GM12878 (cell line): ENCODE measurements at regions not wholly inside any gene's neighbourhood (a gene's known extent, or its start where the extent isn't known, plus 50 kb on each side); places are given as distances from the start of the nearest gene placed in this dataset.

Experiments used
- ATAC-seq: fragments of 200-7000 bp; cut with Tn5 transposase; 3 replicates; pipeline ENCODE4 v1.9.1; 2020; ENCODE audit warnings: mild to moderate bottlenecking, moderate library complexity
- BruUV-seq: library from RNA; stranded (reverse); fragments of 400-500 nt; replicated peaks from 2 replicates; lab custom pipeline; 2021; lab: Mats Ljungman, UMichigan
- CTCF ChIA-PET: fragments of 300-600 bp; sonication (Branson Sonifier 250); formaldehyde crosslinking; extraction: SDS; loops from one replicate; lab custom pipeline; 2021; ENCODE audit warnings: inconsistent platforms; lab: Yijun Ruan, JAX
- POLR2A ChIA-PET: fragments of 350-600 bp; formaldehyde crosslinking; extraction: SDS; loops from one replicate; lab custom pipeline; 2021; ENCODE audit warnings: inconsistent platforms; lab: Charles Lee
- RAD21 ChIA-PET: fragments of 300-600 bp; sonication (Branson Sonifier 250); formaldehyde crosslinking; loops from one replicate; lab custom pipeline; 2023; ENCODE audit warnings: antibody characterized with exemption; ENCODE audit not compliant: unreplicated experiment; lab: Charles Lee
- SMC1A ChIA-PET: fragments of 300-600 bp; sonication (Branson Sonifier 250); formaldehyde crosslinking; loops from one replicate; lab custom pipeline; 2023; ENCODE audit not compliant: unreplicated experiment, uncharacterized antibody; lab: Charles Lee
- DNase-seq: peaks from one replicate; pipeline ENCODE4 v3.0.0-alpha.2; 2011; ENCODE audit warnings: low read depth, low spot score
- FAIRE-seq: peaks from 3 replicates; lab custom pipeline; 2011; peaks lifted over from hg19 to GRCh38; lab: Jason Lieb, UNC
- H2AFZ ChIP-seq: 2 replicates; pipeline ENCODE4 v1.6.0; 2011; ENCODE audit warnings: low read depth, low read length, control low read depth; ENCODE audit not compliant: control insufficient read depth
- H3K27ac ChIP-seq: 2 replicates; pipeline ENCODE4 v1.5.1; 2011; ENCODE audit warnings: control low read depth; ENCODE audit not compliant: control insufficient read depth, insufficient read depth
- H3K27me3 ChIP-seq, 2 experiments: replicated peaks in 1 of 2; 2 replicates each; pipeline versions ENCODE4 v1.6.0 to v1.6.1; 2011; ENCODE audit warnings: low read length in 1 of 2; ENCODE audit not compliant: control insufficient read depth in 2 of 2, insufficient read depth in 2 of 2
- H3K36me3 ChIP-seq, 2 experiments: 2 replicates each; pipeline ENCODE4 v1.5.1; 2011; ENCODE audit warnings: low read length in 1 of 2; ENCODE audit not compliant: control insufficient read depth in 2 of 2, insufficient read depth in 2 of 2
- H3K4me1 ChIP-seq: 2 replicates; pipeline ENCODE4 v1.6.1; 2011; ENCODE audit warnings: mild to moderate bottlenecking, low read length, moderate library complexity, mixed read lengths; ENCODE audit not compliant: control insufficient read depth, insufficient read depth
- H3K4me2 ChIP-seq: 2 replicates; pipeline ENCODE4 v1.6.0; 2011; ENCODE audit warnings: control low read depth; ENCODE audit not compliant: control insufficient read depth, insufficient read depth
- H3K4me3 ChIP-seq: fragments of 200-600 bp; sonication (generic); 2 replicates; pipeline ENCODE4 v1.5.1; 2016
- H3K79me2 ChIP-seq: 2 replicates; pipeline ENCODE4 v1.6.0; 2011; ENCODE audit warnings: low read length; ENCODE audit not compliant: control insufficient read depth, insufficient read depth
- H3K9ac ChIP-seq: 2 replicates; pipeline ENCODE4 v1.8.0; 2011; ENCODE audit warnings: low read length, control low read depth, mixed read lengths; ENCODE audit not compliant: control insufficient read depth, insufficient read depth
- H3K9me3 ChIP-seq: replicated peaks from 3 replicates; pipeline ENCODE4 v1.5.1; 2011; ENCODE audit warnings: mild to moderate bottlenecking, low read length; ENCODE audit not compliant: control insufficient read depth, insufficient read depth
- H4K20me1 ChIP-seq: 2 replicates; pipeline ENCODE4 v1.6.0; 2011; ENCODE audit not compliant: control insufficient read depth, insufficient read depth
- IKZF1 ChIP-seq: fragments of 450-650 bp; conservative IDR thresholded peaks from 2 replicates; pipeline ENCODE4 v1.6.1; 2017; ENCODE audit warnings: antibody characterized with exemption, mild to moderate bottlenecking
- IKZF2 ChIP-seq, 2 experiments: fragments of 450-650 bp; IDR thresholded peaks; 2 replicates each; pipeline ENCODE4 v1.6.1; 2017; ENCODE audit warnings: mild to moderate bottlenecking in 2 of 2, moderate library complexity in 2 of 2
- IRF4 ChIP-seq: IDR thresholded peaks from 2 replicates; pipeline ENCODE4 v1.6.1; 2011; ENCODE audit warnings: low read depth, low read length
- MYB ChIP-seq: fragments of 150-350 bp; IDR thresholded peaks from 2 replicates; pipeline ENCODE4 v1.6.1; 2014; ENCODE audit warnings: mild to moderate bottlenecking, low read depth, low read length, borderline replicate concordance
- NR2C1 ChIP-seq: fragments of 450-650 bp; IDR thresholded peaks from 2 replicates; pipeline ENCODE4 v1.6.1; 2017; ENCODE audit warnings: antibody characterized with exemption, mild to moderate bottlenecking, moderate library complexity
- RAD21 ChIP-seq: IDR thresholded peaks from 2 replicates; pipeline ENCODE4 v1.6.1; 2011; ENCODE audit warnings: mild to moderate bottlenecking, low read depth, low read length, moderate library complexity; ENCODE audit not compliant: insufficient read depth
- RUNX3 ChIP-seq: IDR thresholded peaks from 2 replicates; pipeline ENCODE4 v1.6.1; 2012; ENCODE audit warnings: low read length, inconsistent platforms
- SMC3 ChIP-seq: IDR thresholded peaks from 2 replicates; pipeline ENCODE4 v1.6.1; 2011; ENCODE audit warnings: low read length, improper control_type of control experiment, borderline replicate concordance
- YBX1 ChIP-seq: fragments of 450-650 bp; IDR thresholded peaks from 2 replicates; pipeline ENCODE4 v1.6.1; 2016; ENCODE audit warnings: antibody characterized with exemption
- WGBS: methylation state at CpG from one replicate; pipeline ENCODE4 v1.1.6; 2016; ENCODE audit warnings: low lambda C conversion rate; ENCODE audit not compliant: insufficient replicate concordance, insufficient coverage; ENCODE audit errors: missing lambda C conversion rate; 5-methylcytosine and 5-hydroxymethylcytosine counted together
- in situ Hi-C: fragments of 300-500 bp; cut with MboI; formaldehyde crosslinking; loops from 9 replicates; pipeline ENCODE4 v1.14.3; 2018; ENCODE audit warnings: mixed read lengths
- intact Hi-C: fragments of 100-400 bp; cut with micrococcal nuclease; formaldehyde crosslinking; loops from one replicate; pipeline ENCODE4 v1.14.2; 2022; ENCODE audit not compliant: unreplicated experiment

DNA sequence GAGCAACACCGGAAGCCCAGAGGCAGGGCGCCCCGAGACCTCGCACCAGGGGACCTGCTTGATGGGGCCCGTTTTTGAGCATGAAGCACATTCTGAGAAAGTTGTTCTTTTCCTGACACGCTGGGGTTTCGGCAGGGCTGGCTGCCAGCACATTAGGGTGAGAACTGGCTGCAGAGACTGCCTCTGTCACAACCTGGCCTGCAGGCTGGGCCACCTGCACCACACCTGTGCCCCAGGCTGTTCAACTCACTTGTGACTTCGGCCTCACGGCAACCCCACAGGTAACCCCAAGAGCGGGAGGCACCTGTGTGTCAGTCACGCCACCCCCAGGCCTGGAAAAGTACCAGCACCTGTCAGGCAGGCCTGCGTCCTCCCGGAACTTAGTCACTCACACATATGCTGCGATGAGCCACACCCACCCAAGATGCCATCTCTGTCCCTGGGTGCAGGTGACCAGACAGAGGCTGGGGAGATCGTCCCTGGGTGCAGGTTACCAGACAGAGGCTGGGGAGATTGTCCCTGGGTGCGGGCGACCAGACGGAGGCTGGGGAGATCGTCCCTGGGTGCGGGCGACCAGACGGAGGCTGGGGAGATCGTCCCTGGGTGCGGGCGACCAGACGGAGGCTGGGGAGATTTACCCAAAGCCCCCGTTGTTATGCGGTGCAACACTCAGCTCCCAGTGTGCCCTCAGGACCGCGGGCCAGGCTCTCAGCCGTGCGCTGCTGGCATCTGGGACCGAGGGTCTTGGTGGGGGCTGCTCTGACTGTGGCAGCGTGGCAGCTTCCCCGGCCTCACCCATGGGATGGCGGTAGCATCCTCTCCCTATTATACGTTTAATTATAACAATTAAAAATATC is 82.5 kb upstream of the BHLHE23 start:
- intact Hi-C loops (no loop called here), in situ Hi-C loops (no loop called here)
- Histone ChIP-seq H3K9ac (no peak overlapping the region), H3K27ac (no peak overlapping the region), H3K4me3 (no peak overlapping the region), H2AFZ (no peak overlapping the region), H3K36me3 (no peaks in the 10 kb centered on the region), H3K4me1 (no peaks in the 10 kb centered on the region), H4K20me1 (no peaks in the 10 kb centered on the region), H3K79me2 (no peaks in the 10 kb centered on the region), H3K27me3 (no peaks in the 10 kb centered on the region; a peak in 2 of 4 replicates), H3K4me2 (no peak overlapping the region), H3K9me3 (no peaks in the 10 kb centered on the region)
- ChIA-PET RAD21 (no interaction called here), CTCF (no interaction called here), SMC1A (no interaction called here), POLR2A (no interaction called here)
- DNase-seq (no peak), FAIRE-seq (no peak), ATAC-seq (no peak)
- WGBS = 60% methylated on average over 36 of the region's 37 CpGs
- TF ChIP-seq YBX1 (no peak), NR2C1 (no peak), RAD21 (no peak), SMC3 (no peak), MYB (no peak), IRF4 (no peak), IKZF1 (no peak), RUNX3 (no peak), IKZF2 (IDR thresholded peaks at IDR 0.05) (no peak)
- no TSS peak for BruUV-seq
